ENCODE measurements at regions not wholly inside any gene's neighbourhood (a gene's known extent, or its start where the extent isn't known, plus 50 kb on each side); places are given as distances from the start of the nearest gene placed in this dataset.

DNA sequence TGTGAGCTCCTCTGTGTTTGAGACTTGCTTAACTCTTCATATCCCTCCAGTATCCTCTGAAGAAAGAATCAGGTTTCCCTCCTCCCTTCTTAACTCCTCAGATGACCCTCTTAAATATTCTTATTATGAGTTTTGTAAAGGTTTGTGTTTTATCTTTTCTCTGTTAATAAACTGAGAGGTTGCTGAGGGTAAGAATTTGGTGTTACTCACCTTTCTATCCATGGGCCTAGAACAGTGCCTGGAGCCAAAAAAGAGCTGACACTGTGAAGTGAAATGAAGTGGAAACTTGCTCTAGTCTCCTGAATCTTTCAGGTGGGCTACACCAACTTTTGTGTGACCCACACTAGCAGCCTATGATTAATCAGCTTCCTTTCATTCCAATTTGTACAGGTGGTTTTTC lies 208.4 kb downstream of the CSNK1G3 start:
- TF ChIP-seq, protein P1, sequence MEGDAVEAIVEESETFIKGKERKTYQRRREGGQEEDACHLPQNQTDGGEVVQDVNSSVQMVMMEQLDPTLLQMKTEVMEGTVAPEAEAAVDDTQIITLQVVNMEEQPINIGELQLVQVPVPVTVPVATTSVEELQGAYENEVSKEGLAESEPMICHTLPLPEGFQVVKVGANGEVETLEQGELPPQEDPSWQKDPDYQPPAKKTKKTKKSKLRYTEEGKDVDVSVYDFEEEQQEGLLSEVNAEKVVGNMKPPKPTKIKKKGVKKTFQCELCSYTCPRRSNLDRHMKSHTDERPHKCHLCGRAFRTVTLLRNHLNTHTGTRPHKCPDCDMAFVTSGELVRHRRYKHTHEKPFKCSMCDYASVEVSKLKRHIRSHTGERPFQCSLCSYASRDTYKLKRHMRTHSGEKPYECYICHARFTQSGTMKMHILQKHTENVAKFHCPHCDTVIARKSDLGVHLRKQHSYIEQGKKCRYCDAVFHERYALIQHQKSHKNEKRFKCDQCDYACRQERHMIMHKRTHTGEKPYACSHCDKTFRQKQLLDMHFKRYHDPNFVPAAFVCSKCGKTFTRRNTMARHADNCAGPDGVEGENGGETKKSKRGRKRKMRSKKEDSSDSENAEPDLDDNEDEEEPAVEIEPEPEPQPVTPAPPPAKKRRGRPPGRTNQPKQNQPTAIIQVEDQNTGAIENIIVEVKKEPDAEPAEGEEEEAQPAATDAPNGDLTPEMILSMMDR (IDR thresholded peaks at IDR 0.05) = no peak
- TF ChIP-seq POLR2A (IDR thresholded peaks at IDR 0.05) = no peak
